ENCODE measurements at regions not wholly inside any gene's neighbourhood (a gene's known extent, or its start where the extent isn't known, plus 50 kb on each side); places are given as distances from the start of the nearest gene placed in this dataset.

DNA sequence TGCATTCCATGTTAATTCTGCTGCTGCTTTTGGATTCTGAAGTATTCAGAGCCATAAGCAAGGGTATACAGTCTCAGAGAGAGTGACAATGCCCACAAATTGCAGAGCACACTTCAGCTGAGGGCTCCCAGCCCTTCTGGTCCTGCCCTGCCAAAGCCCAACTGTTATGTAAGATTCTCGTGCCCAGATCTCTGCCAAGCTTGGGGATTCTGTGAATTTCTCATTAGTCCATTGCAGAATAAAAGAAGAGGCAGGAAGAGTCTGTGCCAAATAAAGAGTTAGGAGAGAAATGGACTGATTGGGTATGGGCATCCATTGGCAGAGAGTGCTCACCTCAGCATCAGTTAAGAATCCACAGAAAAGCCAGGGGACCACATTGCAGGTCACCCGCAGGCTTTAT, 112.0 kb upstream of the PNPT1 start:
- H3K9ac ChIP-seq (ENCODE audit: low read length), result no peak overlapping the region
- no peak overlapping the region for H2AK5ac ChIP-seq (ENCODE audit: low read length)
- H2BK5ac ChIP-seq (ENCODE audit: low read depth, low read length, poor library complexity), result no peak overlapping the region
- no peak overlapping the region for H3K14ac ChIP-seq (ENCODE audit: low read length)
- H2BK12ac ChIP-seq (ENCODE audit: low read length), result no peak overlapping the region
- H3K4ac ChIP-seq (ENCODE audit: low read depth, low read length), result no peak overlapping the region
- no peak overlapping the region for H4K8ac ChIP-seq (ENCODE audit: low read depth, low read length)
- H3K27ac ChIP-seq (ENCODE audit: low read depth, low read length), result no peak overlapping the region
- no peak overlapping the region for H2BK120ac ChIP-seq (ENCODE audit: insufficient read depth, low read length, poor library complexity)
- H3K27me3 ChIP-seq (ENCODE audit: insufficient read depth, low read length), result no peaks in the 10 kb centered on the region
- H3K18ac ChIP-seq (ENCODE audit: low read length), result no peak overlapping the region
- H2AFZ ChIP-seq (ENCODE audit: insufficient read depth, low read length, poor library complexity), result no peak overlapping the region
- H4K12ac ChIP-seq (ENCODE audit: low read depth, low read length), result no peak overlapping the region
- H3K79me2 ChIP-seq (ENCODE audit: control insufficient read depth, insufficient read depth, low read length, poor library complexity), result no peaks in the 10 kb centered on the region
- H3K9me3 ChIP-seq (ENCODE audit: insufficient read depth, low read depth, low read length), result no peaks in the 10 kb centered on the region
- no peak overlapping the region for H3K23ac ChIP-seq (ENCODE audit: low read length)
- DNase-seq, result no peak
- no peak overlapping the region for H3K4me3 ChIP-seq (ENCODE audit: low read depth, low read length)
- no CpG with 5 or more reads among the region's 2 CpGs for WGBS (ENCODE audit: extremely low coverage, insufficient coverage, insufficient read length)
- no peaks in the 10 kb centered on the region for H3K79me1 ChIP-seq (ENCODE audit: low read length)
- H3K4me2 ChIP-seq (ENCODE audit: low read length), result no peak overlapping the region
- H3K4me1 ChIP-seq (ENCODE audit: control insufficient read depth in 1 of 2, insufficient read depth in 2 of 2, low read length in 2 of 2), result no peaks in the 10 kb centered on the region
- no peaks in the 10 kb centered on the region for H3K36me3 ChIP-seq (ENCODE audit: control insufficient read depth in 1 of 2, insufficient read depth in 2 of 2, low read length in 2 of 2)
- no peak overlapping the region for H4K91ac ChIP-seq (ENCODE audit: low read depth, low read length)

DNA sequence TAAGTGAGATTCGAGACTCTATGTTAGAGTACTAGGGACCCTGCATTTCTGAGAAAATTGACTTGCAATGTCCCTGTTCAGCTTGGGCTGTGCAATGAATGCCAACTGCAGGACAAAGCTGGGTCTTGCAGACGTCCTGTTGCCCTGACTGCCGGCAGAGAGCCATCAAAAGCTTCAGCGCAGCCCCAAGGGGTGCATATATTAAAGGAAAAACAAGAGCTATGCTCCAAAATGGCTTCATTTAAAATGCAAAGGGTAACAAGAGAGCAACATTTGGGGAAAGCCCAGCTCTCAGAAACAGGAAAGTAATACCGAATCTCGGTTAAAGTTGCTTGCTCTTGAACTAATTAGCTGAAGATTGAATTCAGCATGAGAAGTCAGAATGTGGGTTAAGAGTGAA, 110.9 kb upstream of the PNPT1 start:
- no peak overlapping the region for H3K14ac ChIP-seq (ENCODE audit: low read length)
- H3K4me3 ChIP-seq (ENCODE audit: low read depth, low read length), result no peak overlapping the region
- DNase-seq, result no peak
- no peak overlapping the region for H3K4ac ChIP-seq (ENCODE audit: low read depth, low read length)
- no peak overlapping the region for H4K8ac ChIP-seq (ENCODE audit: low read depth, low read length)
- H3K27me3 ChIP-seq (ENCODE audit: insufficient read depth, low read length), result no peaks in the 10 kb centered on the region
- H3K9ac ChIP-seq (ENCODE audit: low read length), result no peak overlapping the region
- no peak overlapping the region for H3K18ac ChIP-seq (ENCODE audit: low read length)
- H3K23ac ChIP-seq (ENCODE audit: low read length), result no peak overlapping the region
- H3K36me3 ChIP-seq (ENCODE audit: control insufficient read depth in 1 of 2, insufficient read depth in 2 of 2, low read length in 2 of 2), result no peaks in the 10 kb centered on the region
- H2BK12ac ChIP-seq (ENCODE audit: low read length), result no peak overlapping the region
- H3K4me1 ChIP-seq (ENCODE audit: control insufficient read depth in 1 of 2, insufficient read depth in 2 of 2, low read length in 2 of 2), result no peaks in the 10 kb centered on the region
- H3K4me2 ChIP-seq (ENCODE audit: low read length), result no peak overlapping the region
- H4K12ac ChIP-seq (ENCODE audit: low read depth, low read length), result no peak overlapping the region
- WGBS (ENCODE audit: extremely low coverage, insufficient coverage, insufficient read length), result no CpG with 5 or more reads among the region's 6 CpGs
- H3K79me2 ChIP-seq (ENCODE audit: control insufficient read depth, insufficient read depth, low read length, poor library complexity), result no peaks in the 10 kb centered on the region
- H4K91ac ChIP-seq (ENCODE audit: low read depth, low read length), result no peak overlapping the region
- no peaks in the 10 kb centered on the region for H3K9me3 ChIP-seq (ENCODE audit: insufficient read depth, low read depth, low read length)
- no peak overlapping the region for H2AK5ac ChIP-seq (ENCODE audit: low read length)
- no peak overlapping the region for H2BK120ac ChIP-seq (ENCODE audit: insufficient read depth, low read length, poor library complexity)
- no peak overlapping the region for H2BK5ac ChIP-seq (ENCODE audit: low read depth, low read length, poor library complexity)
- H3K79me1 ChIP-seq (ENCODE audit: low read length), result no peaks in the 10 kb centered on the region
- no peak overlapping the region for H2AFZ ChIP-seq (ENCODE audit: insufficient read depth, low read length, poor library complexity)
- H3K27ac ChIP-seq (ENCODE audit: low read depth, low read length), result no peak overlapping the region

DNA sequence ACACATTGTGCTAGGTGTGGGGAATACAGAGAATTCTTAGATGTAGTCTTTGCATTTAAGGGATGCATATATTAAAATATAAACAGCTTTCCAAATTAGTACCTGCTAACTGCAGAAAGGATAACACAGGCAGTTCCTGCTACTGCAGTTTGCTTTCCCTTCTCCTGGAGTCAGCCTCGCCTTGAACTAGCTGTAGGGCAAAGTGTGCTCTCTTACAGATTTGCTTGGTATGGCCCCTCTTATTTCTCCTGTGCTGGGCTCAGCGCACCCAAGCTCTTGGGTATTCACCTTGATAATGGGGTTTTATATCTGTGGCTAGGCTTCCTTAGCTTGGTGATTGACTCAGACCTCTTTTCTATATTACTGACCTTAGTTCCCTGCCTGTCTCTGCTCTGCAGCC, 108.4 kb upstream of the PNPT1 start:
- Histone ChIP-seq H2AFZ (ENCODE audit: insufficient read depth, low read length, poor library complexity) (no peak overlapping the region), H4K8ac (ENCODE audit: low read depth, low read length) (no peak overlapping the region), H3K23ac (ENCODE audit: low read length) (no peak overlapping the region), H3K27me3 (ENCODE audit: insufficient read depth, low read length) (no peaks in the 10 kb centered on the region), H2AK5ac (ENCODE audit: low read length) (no peak overlapping the region), H3K79me2 (ENCODE audit: control insufficient read depth, insufficient read depth, low read length, poor library complexity) (no peaks in the 10 kb centered on the region), H2BK12ac (ENCODE audit: low read length) (no peak overlapping the region), H4K12ac (ENCODE audit: low read depth, low read length) (no peak overlapping the region), H3K4me3 (ENCODE audit: low read depth, low read length) (no peak overlapping the region), H3K27ac (ENCODE audit: low read depth, low read length) (no peak overlapping the region), H3K36me3 (ENCODE audit: control insufficient read depth in 1 of 2, insufficient read depth in 2 of 2, low read length in 2 of 2) (no peaks in the 10 kb centered on the region), H3K4me2 (ENCODE audit: low read length) (no peak overlapping the region), H3K18ac (ENCODE audit: low read length) (no peak overlapping the region), H4K91ac (ENCODE audit: low read depth, low read length) (no peak overlapping the region), H3K4ac (ENCODE audit: low read depth, low read length) (no peak overlapping the region), H3K14ac (ENCODE audit: low read length) (no peak overlapping the region), H2BK120ac (ENCODE audit: insufficient read depth, low read length, poor library complexity) (no peak overlapping the region), H3K9ac (ENCODE audit: low read length) (no peak overlapping the region), H2BK5ac (ENCODE audit: low read depth, low read length, poor library complexity) (no peak overlapping the region), H3K9me3 (ENCODE audit: insufficient read depth, low read depth, low read length) (no peaks in the 10 kb centered on the region), H3K79me1 (ENCODE audit: low read length) (no peaks in the 10 kb centered on the region), H3K4me1 (ENCODE audit: control insufficient read depth in 1 of 2, insufficient read depth in 2 of 2, low read length in 2 of 2) (no peaks in the 10 kb centered on the region)
- no CpG with 5 or more reads among the region's 2 CpGs for WGBS (ENCODE audit: extremely low coverage, insufficient coverage, insufficient read length)
- DNase-seq, result no peak

DNA sequence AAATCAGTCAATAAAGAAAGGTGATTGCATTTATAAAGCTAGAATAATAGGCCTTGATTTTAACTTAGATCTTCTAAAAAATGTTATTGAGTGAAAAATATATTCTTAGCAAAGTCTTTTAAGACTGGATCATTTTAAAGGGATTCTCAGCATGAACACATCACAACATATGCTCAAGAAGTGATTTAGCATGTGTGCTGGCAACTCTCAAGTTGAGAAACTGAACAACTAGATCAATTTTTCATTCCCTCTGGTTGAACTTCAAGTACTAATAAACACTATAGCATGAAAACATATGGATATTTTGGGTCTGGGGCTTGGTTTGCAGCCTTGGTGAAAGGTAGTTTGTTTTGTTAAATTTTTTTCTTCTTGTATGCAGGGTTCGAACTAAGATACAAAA, 107.8 kb upstream of the PNPT1 start:
- Histone ChIP-seq H3K36me3 (ENCODE audit: control insufficient read depth in 1 of 2, insufficient read depth in 2 of 2, low read length in 2 of 2) (no peaks in the 10 kb centered on the region), H3K79me2 (ENCODE audit: control insufficient read depth, insufficient read depth, low read length, poor library complexity) (no peaks in the 10 kb centered on the region), H2AFZ (ENCODE audit: insufficient read depth, low read length, poor library complexity) (no peak overlapping the region), H3K9me3 (ENCODE audit: insufficient read depth, low read depth, low read length) (no peaks in the 10 kb centered on the region), H3K4me2 (ENCODE audit: low read length) (no peak overlapping the region), H4K91ac (ENCODE audit: low read depth, low read length) (no peak overlapping the region), H3K4ac (ENCODE audit: low read depth, low read length) (no peak overlapping the region), H4K12ac (ENCODE audit: low read depth, low read length) (no peak overlapping the region), H3K14ac (ENCODE audit: low read length) (no peak overlapping the region), H2BK120ac (ENCODE audit: insufficient read depth, low read length, poor library complexity) (no peak overlapping the region), H3K4me3 (ENCODE audit: low read depth, low read length) (no peak overlapping the region), H3K23ac (ENCODE audit: low read length) (no peak overlapping the region), H3K4me1 (ENCODE audit: control insufficient read depth in 1 of 2, insufficient read depth in 2 of 2, low read length in 2 of 2) (no peaks in the 10 kb centered on the region), H3K18ac (ENCODE audit: low read length) (no peak overlapping the region), H3K79me1 (ENCODE audit: low read length) (no peaks in the 10 kb centered on the region), H2AK5ac (ENCODE audit: low read length) (no peak overlapping the region), H4K8ac (ENCODE audit: low read depth, low read length) (no peak overlapping the region), H3K9ac (ENCODE audit: low read length) (no peak overlapping the region), H3K27ac (ENCODE audit: low read depth, low read length) (no peak overlapping the region), H2BK12ac (ENCODE audit: low read length) (no peak overlapping the region), H2BK5ac (ENCODE audit: low read depth, low read length, poor library complexity) (no peak overlapping the region), H3K27me3 (ENCODE audit: insufficient read depth, low read length) (no peaks in the 10 kb centered on the region)
- no CpG with 5 or more reads among the region's 1 CpG for WGBS (ENCODE audit: extremely low coverage, insufficient coverage, insufficient read length)
- DNase-seq, result no peak

All from trophoblast cell (in vitro differentiated cells and primary cell).